ENCODE measurements at regions not wholly inside any gene's neighbourhood (a gene's known extent, or its start where the extent isn't known, plus 50 kb on each side); places are given as distances from the start of the nearest gene placed in this dataset.
A peak's percentile ranks its signal among the peaks of the same experiment; 100 is the strongest.

GRCh38 chr20:17825252-17825959, 125.6 kb downstream of the BANF2 start (continued):
- no peak for TF ChIP-seq ZNF318 (CRISPR knock-in tag; IDR thresholded peaks at IDR 0.05)
- no peak for TF ChIP-seq POLR2AphosphoS2 (IDR thresholded peaks at IDR 0.05; ENCODE audit: low read depth, low read length)
- no peak for TF ChIP-seq MAFG (CRISPR knock-in tag; IDR thresholded peaks at IDR 0.05)
- no peak for TF ChIP-seq KMT2A (CRISPR knock-in tag; IDR thresholded peaks at IDR 0.05)
- TF ChIP-seq ARID5B (CRISPR knock-in tag; IDR thresholded peaks at IDR 0.05), result peak; percentile 34; the same call in 1 of the 2 replicates
- TF ChIP-seq CEBPZ (IDR thresholded peaks at IDR 0.05; ENCODE audit: low read length), result no peak

Measured in HepG2 (cell line).